CD8-positive, alpha-beta memory T cell (primary cell): ENCODE measurements at regions not wholly inside any gene's neighbourhood (a gene's known extent, or its start where the extent isn't known, plus 50 kb on each side); places are given as distances from the start of the nearest gene placed in this dataset.

Experiments
- CTCF ChIA-PET: fragments of 350-600 bp; sonication (Branson Sonifier 250); formaldehyde crosslinking; loops from one replicate; lab custom pipeline; 2021; ENCODE audit warnings: antibody characterized with exemption; lab: Charles Lee
- POLR2A ChIA-PET: fragments of 350-600 bp; sonication (Branson Sonifier 250); formaldehyde crosslinking; loops from one replicate; lab custom pipeline; 2021; ENCODE audit warnings: antibody characterized with exemption; lab: Charles Lee
- DNase-seq, 5 donors: peaks; one replicate each; pipeline versions ENCODE4 v3.0.0 to v3.0.0-alpha.2; 2020 to 2022; ENCODE audit warnings: mixed read lengths in 1 of 5
- H3K27ac ChIP-seq: one replicate; pipeline ENCODE4 v1.7.0; 2013; ENCODE audit warnings: low read depth, mild to moderate bottlenecking, low read length, moderate library complexity
- H3K27me3 ChIP-seq: 2 replicates; pipeline ENCODE4 v1.7.0; 2013; ENCODE audit warnings: low read length, mild to moderate bottlenecking; ENCODE audit not compliant: insufficient read depth, poor library complexity, severe bottlenecking
- H3K36me3 ChIP-seq: 2 replicates; pipeline ENCODE4 v1.7.0; 2013; ENCODE audit warnings: mild to moderate bottlenecking, low read length, moderate library complexity; ENCODE audit not compliant: insufficient read depth
- H3K4me1 ChIP-seq: 2 replicates; pipeline ENCODE4 v1.7.0; 2013; ENCODE audit warnings: mild to moderate bottlenecking, low read length, moderate library complexity; ENCODE audit not compliant: insufficient read depth
- H3K4me3 ChIP-seq: 2 replicates; pipeline ENCODE4 v1.7.0; 2013; ENCODE audit warnings: mild to moderate bottlenecking, low read length
- H3K9me3 ChIP-seq: 2 replicates; pipeline ENCODE4 v1.7.0; 2013; ENCODE audit warnings: mild to moderate bottlenecking, low read length
- H3K27ac Mint-ChIP-seq, 8 donors: one replicate each; pipeline ENCODE4 v1.8.0; 2020 to 2021; ENCODE audit warnings: mixed read lengths in 8 of 8, mild to moderate bottlenecking in 6 of 8, inconsistent platforms in 3 of 8, moderate library complexity in 3 of 8
- H3K27me3 Mint-ChIP-seq, 2 donors: one replicate each; pipeline ENCODE4 v1.8.0; 2020 to 2021; ENCODE audit warnings: mixed read lengths in 2 of 2, mild to moderate bottlenecking in 1 of 2, moderate library complexity in 1 of 2
- H3K36me3 Mint-ChIP-seq, 3 donors: one replicate each; pipeline ENCODE4 v1.8.0; 2020 to 2021; ENCODE audit warnings: mixed read lengths in 3 of 3, inconsistent platforms in 1 of 3, mild to moderate bottlenecking in 1 of 3
- H3K4me1 Mint-ChIP-seq, 3 donors: one replicate each; pipeline ENCODE4 v1.8.0; 2020 to 2021; ENCODE audit warnings: mixed read lengths in 3 of 3, inconsistent platforms in 1 of 3, mild to moderate bottlenecking in 1 of 3
- H3K4me3 Mint-ChIP-seq, 7 donors: one replicate each; pipeline ENCODE4 v1.8.0; 2020 to 2021; ENCODE audit warnings: mixed read lengths in 7 of 7, mild to moderate bottlenecking in 6 of 7, moderate library complexity in 4 of 7, inconsistent platforms in 2 of 7
- H3K9me3 Mint-ChIP-seq, 5 donors: one replicate each; pipeline ENCODE4 v1.8.0; 2020 to 2022; ENCODE audit warnings: mixed read lengths in 5 of 5, mild to moderate bottlenecking in 3 of 5, moderate library complexity in 2 of 5, inconsistent platforms in 1 of 5

- no peaks in the 10 kb centered on the region for H3K9me3 ChIP-seq
- no peaks in the 10 kb centered on the region for H3K27me3 ChIP-seq
- no peak overlapping the region for H3K27ac ChIP-seq
- peaks cover 0 to 4% (median 0%) of the 10 kb centered on the region in 5 donors for H3K9me3 Mint-ChIP-seq
- H3K27ac Mint-ChIP-seq, result no peak overlapping the region
- DNase-seq, result no peak
- no peaks in the 10 kb centered on the region for H3K27me3 Mint-ChIP-seq
- no peaks in the 10 kb centered on the region for H3K36me3 ChIP-seq
- CTCF ChIA-PET, result no interaction called here
- H3K36me3 Mint-ChIP-seq, result no peaks in the 10 kb centered on the region
- H3K4me1 Mint-ChIP-seq, result no peaks in the 10 kb centered on the region
- H3K4me3 ChIP-seq, result no peak overlapping the region
- POLR2A ChIA-PET, result no interaction called here
- no peak overlapping the region for H3K4me3 Mint-ChIP-seq
- no peaks in the 10 kb centered on the region for H3K4me1 ChIP-seq
These were observed 127.7 kb upstream of the SLC24A5 start for GRCh38 chr15:47993051-47993450.

- ChIA-PET POLR2A (no interaction called here), CTCF (no interaction called here)
- Mint-ChIP-seq H3K36me3 (no peaks in the 10 kb centered on the region), H3K4me1 (no peaks in the 10 kb centered on the region), H3K4me3 (no peak overlapping the region), H3K27ac (no peak overlapping the region), H3K9me3 (peaks cover 0 to 4% (median 0%) of the 10 kb centered on the region in 5 donors), H3K27me3 (no peaks in the 10 kb centered on the region)
- Histone ChIP-seq H3K4me1 (no peaks in the 10 kb centered on the region), H3K4me3 (no peak overlapping the region), H3K9me3 (no peaks in the 10 kb centered on the region), H3K27ac (no peak overlapping the region), H3K27me3 (no peaks in the 10 kb centered on the region), H3K36me3 (no peaks in the 10 kb centered on the region)
- DNase-seq, result no peak
These were observed 123.4 kb upstream of the SLC24A5 start for GRCh38 chr15:47997195-47998080.

- Mint-ChIP-seq H3K36me3 (no peaks in the 10 kb centered on the region), H3K27me3 (no peaks in the 10 kb centered on the region), H3K4me1 (no peaks in the 10 kb centered on the region), H3K4me3 (no peak overlapping the region), H3K9me3 (peaks cover 0 to 4% (median 0%) of the 10 kb centered on the region in 5 donors), H3K27ac (no peak overlapping the region)
- Histone ChIP-seq H3K27me3 (no peaks in the 10 kb centered on the region), H3K4me1 (no peaks in the 10 kb centered on the region), H3K36me3 (no peaks in the 10 kb centered on the region), H3K4me3 (no peak overlapping the region), H3K27ac (no peak overlapping the region), H3K9me3 (no peaks in the 10 kb centered on the region)
- no peak for DNase-seq
- ChIA-PET POLR2A (no interaction called here), CTCF (no interaction called here)
These were observed 122.2 kb upstream of the SLC24A5 start for GRCh38 chr15:47998619-47999019.

GRCh38 chr15:48001393-48002039 is 119.3 kb upstream of the SLC24A5 start:
- H3K36me3 ChIP-seq, result no peaks in the 10 kb centered on the region
- no peak overlapping the region for H3K27ac ChIP-seq
- ChIA-PET CTCF (no interaction called here), POLR2A (no interaction called here)
- no peaks in the 10 kb centered on the region for H3K4me1 ChIP-seq
- Mint-ChIP-seq H3K4me1 (no peaks in the 10 kb centered on the region), H3K9me3 (peaks cover 0 to 4% (median 0%) of the 10 kb centered on the region in 5 donors), H3K4me3 (no peak overlapping the region), H3K27ac (no peak overlapping the region), H3K27me3 (no peaks in the 10 kb centered on the region), H3K36me3 (no peaks in the 10 kb centered on the region)
- no peaks in the 10 kb centered on the region for H3K9me3 ChIP-seq
- DNase-seq, result no peak
- no peaks in the 10 kb centered on the region for H3K27me3 ChIP-seq
- H3K4me3 ChIP-seq, result no peak overlapping the region

- H3K36me3 Mint-ChIP-seq, result no peaks in the 10 kb centered on the region
- no peaks in the 10 kb centered on the region for H3K27me3 Mint-ChIP-seq
- Histone ChIP-seq H3K36me3 (no peaks in the 10 kb centered on the region), H3K9me3 (no peaks in the 10 kb centered on the region), H3K4me3 (no peak overlapping the region), H3K27me3 (no peaks in the 10 kb centered on the region), H3K4me1 (no peaks in the 10 kb centered on the region), H3K27ac (no peak overlapping the region)
- no peaks in the 10 kb centered on the region for H3K4me1 Mint-ChIP-seq
- H3K9me3 Mint-ChIP-seq, result no peaks in the 10 kb centered on the region
- H3K4me3 Mint-ChIP-seq, result no peak overlapping the region
- ChIA-PET POLR2A (no interaction called here), CTCF (no interaction called here)
- H3K27ac Mint-ChIP-seq, result no peak overlapping the region
- DNase-seq, result no peak
These were observed 118.0 kb upstream of the SLC24A5 start for GRCh38 chr15:48002767-48003166.

- CTCF ChIA-PET, result no interaction called here
- no peak overlapping the region for H3K4me3 Mint-ChIP-seq
- H3K36me3 ChIP-seq, result no peaks in the 10 kb centered on the region
These were observed 117.3 kb upstream of the SLC24A5 start for GRCh38 chr15:48003441-48003840.

GRCh38 chr15:48005077-48005476 is 115.7 kb upstream of the SLC24A5 start:
- Mint-ChIP-seq H3K4me3 (no peak overlapping the region), H3K4me1 (no peaks in the 10 kb centered on the region), H3K27ac (no peak overlapping the region), H3K9me3 (peaks cover 0 to 1% (median 0%) of the 10 kb centered on the region in 5 donors), H3K36me3 (no peaks in the 10 kb centered on the region), H3K27me3 (no peaks in the 10 kb centered on the region)
- Histone ChIP-seq H3K36me3 (no peaks in the 10 kb centered on the region), H3K27ac (no peak overlapping the region), H3K4me1 (no peaks in the 10 kb centered on the region), H3K9me3 (no peaks in the 10 kb centered on the region), H3K4me3 (no peak overlapping the region), H3K27me3 (no peaks in the 10 kb centered on the region)
- no peak for DNase-seq
- ChIA-PET POLR2A (no interaction called here), CTCF (no interaction called here)

More at GRCh38 chr15:48003441-48003840, 117.3 kb upstream of the SLC24A5 start:
- H3K9me3 Mint-ChIP-seq, result peaks cover 0 to under 1% (median 0%) of the 10 kb centered on the region in 5 donors
- H3K4me1 Mint-ChIP-seq, result no peaks in the 10 kb centered on the region
- Histone ChIP-seq H3K27me3 (no peaks in the 10 kb centered on the region), H3K4me3 (no peak overlapping the region), H3K4me1 (no peaks in the 10 kb centered on the region), H3K27ac (no peak overlapping the region), H3K9me3 (no peaks in the 10 kb centered on the region)
- POLR2A ChIA-PET, result no interaction called here
- no peak for DNase-seq
- H3K27ac Mint-ChIP-seq, result no peak overlapping the region
- H3K27me3 Mint-ChIP-seq, result no peaks in the 10 kb centered on the region
- H3K36me3 Mint-ChIP-seq, result no peaks in the 10 kb centered on the region

GRCh38 chr15:48006031-48006511 is 114.7 kb upstream of the SLC24A5 start:
- H3K27ac ChIP-seq, result no peak overlapping the region
- Mint-ChIP-seq H3K27ac (peak overlapping the region in 1 of 8 donors; percentile 76), H3K4me1 (no peaks in the 10 kb centered on the region), H3K9me3 (peaks cover 0 to 1% (median 0%) of the 10 kb centered on the region in 5 donors), H3K4me3 (no peak overlapping the region), H3K36me3 (no peaks in the 10 kb centered on the region), H3K27me3 (no peaks in the 10 kb centered on the region)
- H3K27me3 ChIP-seq, result no peaks in the 10 kb centered on the region
- CTCF ChIA-PET, result no interaction called here
- H3K4me1 ChIP-seq, result no peaks in the 10 kb centered on the region
- DNase-seq, result no peak
- H3K36me3 ChIP-seq, result no peaks in the 10 kb centered on the region
- no peaks in the 10 kb centered on the region for H3K9me3 ChIP-seq
- H3K4me3 ChIP-seq, result no peak overlapping the region
- POLR2A ChIA-PET, result no interaction called here
